ENCODE measurements at regions not wholly inside any gene's neighbourhood (a gene's known extent, or its start where the extent isn't known, plus 50 kb on each side); places are given as distances from the start of the nearest gene placed in this dataset.

DNA sequence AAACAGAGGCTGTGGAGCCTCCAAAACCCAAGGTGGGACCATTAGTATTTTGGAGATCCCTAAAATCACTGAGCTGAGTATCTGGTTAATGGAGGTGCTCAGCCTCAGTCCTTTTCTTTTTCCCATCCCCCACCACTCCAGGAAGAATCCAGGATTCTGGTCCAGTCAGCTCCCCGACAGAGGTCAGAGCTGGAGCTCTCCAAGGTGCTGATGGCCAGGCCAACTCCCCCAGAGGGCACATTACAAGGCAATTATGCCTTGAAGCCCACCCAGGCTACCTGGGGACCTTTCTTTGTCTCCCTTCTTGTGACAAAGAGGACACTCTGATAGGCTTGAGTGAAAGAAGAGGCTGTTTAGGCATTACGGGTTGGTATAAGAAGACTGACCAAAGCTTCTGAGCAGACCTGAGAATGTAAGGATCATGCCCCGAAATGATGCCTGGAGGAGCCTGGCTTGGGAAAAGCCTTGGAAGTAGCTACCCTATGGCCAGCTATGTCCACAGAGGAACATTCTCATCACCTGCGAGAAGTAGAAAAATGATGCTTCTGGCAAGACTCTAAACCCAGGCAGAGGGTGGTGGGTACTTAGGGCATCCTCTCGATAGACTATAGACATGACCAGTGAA, 102.5 kb upstream of the LDAH start:
- TF ChIP-seq, protein P1, sequence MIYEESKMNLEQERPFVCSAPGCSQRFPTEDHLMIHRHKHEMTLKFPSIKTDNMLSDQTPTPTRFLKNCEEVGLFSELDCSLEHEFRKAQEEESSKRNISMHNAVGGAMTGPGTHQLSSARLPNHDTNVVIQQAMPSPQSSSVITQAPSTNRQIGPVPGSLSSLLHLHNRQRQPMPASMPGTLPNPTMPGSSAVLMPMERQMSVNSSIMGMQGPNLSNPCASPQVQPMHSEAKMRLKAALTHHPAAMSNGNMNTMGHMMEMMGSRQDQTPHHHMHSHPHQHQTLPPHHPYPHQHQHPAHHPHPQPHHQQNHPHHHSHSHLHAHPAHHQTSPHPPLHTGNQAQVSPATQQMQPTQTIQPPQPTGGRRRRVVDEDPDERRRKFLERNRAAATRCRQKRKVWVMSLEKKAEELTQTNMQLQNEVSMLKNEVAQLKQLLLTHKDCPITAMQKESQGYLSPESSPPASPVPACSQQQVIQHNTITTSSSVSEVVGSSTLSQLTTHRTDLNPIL (CRISPR knock-in tag; IDR thresholded peaks at IDR 0.05; ENCODE audit: low read depth): no peak
- peak; percentile 47; the same call in 1 of the 2 replicates for TF ChIP-seq ZFP3 (CRISPR knock-in tag; IDR thresholded peaks at IDR 0.05)
- no peak for ATAC-seq

DNA sequence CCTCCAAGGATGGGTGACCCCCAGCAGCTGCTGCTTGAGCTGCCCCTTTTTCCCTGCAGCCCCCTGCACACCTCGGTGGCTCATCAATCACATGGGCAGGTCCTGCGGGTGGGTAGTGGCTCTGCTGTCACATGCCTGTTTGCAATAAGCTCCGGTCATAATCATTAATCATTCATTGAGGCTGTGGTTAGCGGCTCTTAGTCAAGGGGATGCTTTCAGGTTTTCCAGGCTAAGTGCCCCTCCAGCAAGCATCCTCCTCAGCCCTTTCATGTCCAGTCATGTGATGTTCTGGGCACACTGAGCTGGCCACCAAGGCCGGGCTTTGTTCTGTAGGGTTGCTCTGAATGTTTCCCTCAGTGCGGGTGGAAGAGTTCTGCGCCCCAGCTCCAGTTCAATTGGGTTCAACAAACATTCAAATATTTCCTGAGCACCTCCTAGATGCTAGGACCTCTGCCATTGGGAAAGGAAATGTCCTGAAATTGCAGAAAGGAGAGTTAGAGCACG, 96.4 kb upstream of the LDAH start:
- TF ChIP-seq ZC3H10 (CRISPR knock-in tag; IDR thresholded peaks at IDR 0.05): no peak
- no peak for TF ChIP-seq ZFP3 (CRISPR knock-in tag; IDR thresholded peaks at IDR 0.05)
- TF ChIP-seq ZNF565 (CRISPR knock-in tag; conservative IDR thresholded peaks at IDR 0.05; ENCODE audit: low read depth): no peak
- TF ChIP-seq, protein P2, sequence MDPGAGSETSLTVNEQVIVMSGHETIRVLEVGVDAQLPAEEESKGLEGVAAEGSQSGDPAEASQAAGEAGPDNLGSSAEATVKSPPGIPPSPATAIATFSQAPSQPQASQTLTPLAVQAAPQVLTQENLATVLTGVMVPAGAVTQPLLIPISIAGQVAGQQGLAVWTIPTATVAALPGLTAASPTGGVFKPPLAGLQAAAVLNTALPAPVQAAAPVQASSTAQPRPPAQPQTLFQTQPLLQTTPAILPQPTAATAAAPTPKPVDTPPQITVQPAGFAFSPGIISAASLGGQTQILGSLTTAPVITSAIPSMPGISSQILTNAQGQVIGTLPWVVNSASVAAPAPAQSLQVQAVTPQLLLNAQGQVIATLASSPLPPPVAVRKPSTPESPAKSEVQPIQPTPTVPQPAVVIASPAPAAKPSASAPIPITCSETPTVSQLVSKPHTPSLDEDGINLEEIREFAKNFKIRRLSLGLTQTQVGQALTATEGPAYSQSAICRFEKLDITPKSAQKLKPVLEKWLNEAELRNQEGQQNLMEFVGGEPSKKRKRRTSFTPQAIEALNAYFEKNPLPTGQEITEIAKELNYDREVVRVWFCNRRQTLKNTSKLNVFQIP (CRISPR knock-in tag; IDR thresholded peaks at IDR 0.05; ENCODE audit: borderline replicate concordance, low read depth): no peak
- TF ChIP-seq, protein P3, sequence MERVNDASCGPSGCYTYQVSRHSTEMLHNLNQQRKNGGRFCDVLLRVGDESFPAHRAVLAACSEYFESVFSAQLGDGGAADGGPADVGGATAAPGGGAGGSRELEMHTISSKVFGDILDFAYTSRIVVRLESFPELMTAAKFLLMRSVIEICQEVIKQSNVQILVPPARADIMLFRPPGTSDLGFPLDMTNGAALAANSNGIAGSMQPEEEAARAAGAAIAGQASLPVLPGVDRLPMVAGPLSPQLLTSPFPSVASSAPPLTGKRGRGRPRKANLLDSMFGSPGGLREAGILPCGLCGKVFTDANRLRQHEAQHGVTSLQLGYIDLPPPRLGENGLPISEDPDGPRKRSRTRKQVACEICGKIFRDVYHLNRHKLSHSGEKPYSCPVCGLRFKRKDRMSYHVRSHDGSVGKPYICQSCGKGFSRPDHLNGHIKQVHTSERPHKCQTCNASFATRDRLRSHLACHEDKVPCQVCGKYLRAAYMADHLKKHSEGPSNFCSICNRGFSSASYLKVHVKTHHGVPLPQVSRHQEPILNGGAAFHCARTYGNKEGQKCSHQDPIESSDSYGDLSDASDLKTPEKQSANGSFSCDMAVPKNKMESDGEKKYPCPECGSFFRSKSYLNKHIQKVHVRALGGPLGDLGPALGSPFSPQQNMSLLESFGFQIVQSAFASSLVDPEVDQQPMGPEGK (CRISPR knock-in tag; IDR thresholded peaks at IDR 0.05; ENCODE audit: borderline replicate concordance): no peak
- no peak for TF ChIP-seq SNAI2 (CRISPR knock-in tag; IDR thresholded peaks at IDR 0.05)
- TF ChIP-seq, protein P4, sequence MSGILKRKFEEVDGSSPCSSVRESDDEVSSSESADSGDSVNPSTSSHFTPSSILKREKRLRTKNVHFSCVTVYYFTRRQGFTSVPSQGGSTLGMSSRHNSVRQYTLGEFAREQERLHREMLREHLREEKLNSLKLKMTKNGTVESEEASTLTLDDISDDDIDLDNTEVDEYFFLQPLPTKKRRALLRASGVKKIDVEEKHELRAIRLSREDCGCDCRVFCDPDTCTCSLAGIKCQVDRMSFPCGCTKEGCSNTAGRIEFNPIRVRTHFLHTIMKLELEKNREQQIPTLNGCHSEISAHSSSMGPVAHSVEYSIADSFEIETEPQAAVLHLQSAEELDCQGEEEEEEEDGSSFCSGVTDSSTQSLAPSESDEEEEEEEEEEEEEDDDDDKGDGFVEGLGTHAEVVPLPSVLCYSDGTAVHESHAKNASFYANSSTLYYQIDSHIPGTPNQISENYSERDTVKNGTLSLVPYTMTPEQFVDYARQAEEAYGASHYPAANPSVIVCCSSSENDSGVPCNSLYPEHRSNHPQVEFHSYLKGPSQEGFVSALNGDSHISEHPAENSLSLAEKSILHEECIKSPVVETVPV (CRISPR knock-in tag; IDR thresholded peaks at IDR 0.05): no peak
- no peak for TF ChIP-seq GLIS3 (CRISPR knock-in tag; IDR thresholded peaks at IDR 0.05)
- no peak for TF ChIP-seq ESRRG (CRISPR knock-in tag; IDR thresholded peaks at IDR 0.05)
- TF ChIP-seq, protein P1 (CRISPR knock-in tag; IDR thresholded peaks at IDR 0.05; ENCODE audit: low read depth): no peak
- TF ChIP-seq ZNF8 (CRISPR knock-in tag; IDR thresholded peaks at IDR 0.05): no peak
- no peak for TF ChIP-seq PPARA (CRISPR knock-in tag; IDR thresholded peaks at IDR 0.05; ENCODE audit: borderline replicate concordance)
- TF ChIP-seq TCF4 (CRISPR knock-in tag; IDR thresholded peaks at IDR 0.05; ENCODE audit: borderline replicate concordance): no peak
- no peak for TF ChIP-seq TOX (CRISPR knock-in tag; IDR thresholded peaks at IDR 0.05; ENCODE audit: borderline replicate concordance)
- no peak for TF ChIP-seq RARB (CRISPR knock-in tag; IDR thresholded peaks at IDR 0.05)
- no peak for TF ChIP-seq ISL1 (CRISPR knock-in tag; IDR thresholded peaks at IDR 0.05)
- no peak for TF ChIP-seq ARNTL (CRISPR knock-in tag; IDR thresholded peaks at IDR 0.05; ENCODE audit: borderline replicate concordance, low read depth)
- no peak for ATAC-seq

DNA sequence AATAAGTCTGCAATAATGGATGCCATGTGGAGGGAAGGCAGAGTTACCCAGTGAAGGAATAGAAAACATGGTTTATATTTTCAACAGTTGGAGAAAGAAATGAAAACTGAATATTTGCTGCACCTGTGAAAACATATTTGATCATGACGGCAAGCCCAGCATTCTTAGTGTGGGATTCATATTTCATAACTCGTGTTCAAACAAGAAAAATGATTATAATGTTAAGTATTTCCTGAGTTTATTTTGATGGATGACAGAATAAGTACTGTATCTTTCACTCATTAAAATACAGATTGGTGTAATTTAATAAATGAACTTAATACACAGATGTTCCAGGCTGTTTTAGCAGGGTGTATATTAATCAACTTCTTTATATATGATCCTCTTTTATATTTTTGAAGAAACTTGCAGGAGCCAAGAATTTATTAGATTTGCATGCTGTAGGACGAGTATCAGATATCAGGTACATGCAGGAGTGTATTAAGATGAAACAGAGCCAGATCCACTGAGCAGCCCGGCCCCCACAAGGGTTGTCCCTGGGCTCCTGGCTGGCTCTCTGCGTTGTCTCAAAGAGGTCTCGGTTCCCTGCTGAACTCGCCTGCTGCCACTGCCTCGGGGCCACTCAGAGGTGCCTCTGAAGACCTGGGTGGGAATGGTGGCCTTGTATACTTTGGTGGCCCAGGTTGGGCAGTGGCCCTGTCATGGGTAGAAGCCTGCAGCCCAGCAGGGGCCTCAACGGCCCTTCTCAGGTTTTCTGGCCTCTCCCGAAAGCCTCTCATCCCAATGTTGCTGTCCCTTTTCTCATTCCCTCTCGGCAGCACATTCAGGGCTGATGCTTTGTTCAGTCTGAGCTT, 95.0 kb upstream of the LDAH start:
- ATAC-seq: peak; percentile 75
- TF ChIP-seq, protein P2 (CRISPR knock-in tag; IDR thresholded peaks at IDR 0.05; ENCODE audit: borderline replicate concordance, low read depth): no peak
- TF ChIP-seq ARNTL (CRISPR knock-in tag; IDR thresholded peaks at IDR 0.05; ENCODE audit: borderline replicate concordance, low read depth) (no peak; the same call in 1 of the 2 replicates), RARB (CRISPR knock-in tag; IDR thresholded peaks at IDR 0.05) (no peak), ZNF8 (CRISPR knock-in tag; IDR thresholded peaks at IDR 0.05) (no peak), BACH2 (CRISPR knock-in tag; IDR thresholded peaks at IDR 0.05; ENCODE audit: borderline replicate concordance) (no peak), SNAI2 (CRISPR knock-in tag; IDR thresholded peaks at IDR 0.05) (no peak), ESRRG (CRISPR knock-in tag; IDR thresholded peaks at IDR 0.05) (no peak), TCF4 (CRISPR knock-in tag; IDR thresholded peaks at IDR 0.05; ENCODE audit: borderline replicate concordance) (0 out of 2 replicates have a peak, but pooled peaks have one; percentile 42), ZFP30 (CRISPR knock-in tag; IDR thresholded peaks at IDR 0.05) (no peak), PPARA (CRISPR knock-in tag; IDR thresholded peaks at IDR 0.05; ENCODE audit: borderline replicate concordance) (no peak), ZNF70 (CRISPR knock-in tag; IDR thresholded peaks at IDR 0.05) (no peak), GLIS3 (CRISPR knock-in tag; IDR thresholded peaks at IDR 0.05) (no peak), CSDC2 (CRISPR knock-in tag; IDR thresholded peaks at IDR 0.05) (no peak; the same call in none of the 2 replicates), ISL1 (CRISPR knock-in tag; IDR thresholded peaks at IDR 0.05) (peak; percentile 92)
- TF ChIP-seq, protein P1 (CRISPR knock-in tag; IDR thresholded peaks at IDR 0.05; ENCODE audit: low read depth): 0 out of 2 replicates have a peak, but pooled peaks have one; percentile 56
- TF ChIP-seq, protein P4 (CRISPR knock-in tag; IDR thresholded peaks at IDR 0.05): no peak
